ELR (cell line): ENCODE measurements at regions not wholly inside any gene's neighbourhood (a gene's known extent, or its start where the extent isn't known, plus 50 kb on each side); places are given as distances from the start of the nearest gene placed in this dataset.
"Not testable (repeated sequence)": the region's sequence is repeated elsewhere in the genome, so short reads cannot be mapped to it uniquely, and the experiment has no call there.

Experiments used
- DNase-seq: peaks from one replicate; pipeline ENCODE4 v3.0.0-alpha.2; 2015; ENCODE audit warnings: low read depth

DNA sequence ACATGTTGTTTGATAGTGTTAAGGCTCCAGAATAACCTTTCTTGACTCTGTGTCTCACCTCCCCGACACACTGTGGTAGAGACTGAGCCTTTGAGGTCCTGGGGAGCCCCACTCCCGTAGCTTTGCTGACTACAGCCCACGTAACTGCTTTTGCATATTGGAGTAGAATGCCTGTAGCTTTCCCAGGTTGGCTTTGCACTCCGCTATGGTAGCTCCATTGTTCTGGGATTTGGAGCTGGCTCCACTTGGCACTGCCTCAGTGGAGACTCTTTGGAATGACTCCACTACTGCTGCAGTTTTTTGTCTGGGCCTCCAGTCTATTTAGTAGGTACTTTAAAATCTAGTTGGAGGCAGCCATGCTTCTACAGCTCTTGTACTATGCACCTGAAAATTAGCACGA is 56.2 kb upstream of the ANXA1 start:
- no peak for DNase-seq

DNA sequence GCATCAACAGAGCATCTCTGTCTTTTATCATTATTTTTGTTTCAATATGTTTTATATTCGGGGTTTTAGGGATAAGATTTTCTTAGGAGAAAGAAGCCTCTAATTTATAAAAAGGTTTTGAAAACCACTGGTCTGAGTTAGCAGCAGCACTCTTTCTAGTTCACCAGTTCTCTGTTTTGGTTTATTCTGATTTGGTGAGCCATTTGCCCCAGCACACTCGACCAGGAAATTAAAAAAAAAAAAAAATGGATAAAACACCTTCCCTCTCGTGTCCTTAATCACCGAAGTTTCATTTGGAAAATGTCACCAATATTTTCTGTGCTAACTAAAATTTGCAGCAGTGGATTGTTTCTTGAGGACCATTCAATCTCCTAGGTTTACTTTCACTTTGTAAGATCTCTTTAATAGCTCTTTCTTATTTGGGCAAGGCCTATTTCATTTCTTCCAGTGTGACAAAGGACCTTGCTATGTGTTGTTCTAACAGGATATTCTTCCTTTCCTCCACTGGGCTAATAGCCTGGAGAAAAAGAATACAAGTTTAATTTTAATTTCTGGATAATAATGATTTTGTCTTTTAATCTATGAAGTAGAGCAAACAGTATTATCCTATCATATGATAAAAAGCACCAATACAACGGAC is 57.8 kb upstream of the ANXA1 start:
- peak; percentile 28 for DNase-seq

- no peak for DNase-seq
These were observed 58.5 kb upstream of the ANXA1 start for GRCh38 chr9:73093016-73093739.

DNA sequence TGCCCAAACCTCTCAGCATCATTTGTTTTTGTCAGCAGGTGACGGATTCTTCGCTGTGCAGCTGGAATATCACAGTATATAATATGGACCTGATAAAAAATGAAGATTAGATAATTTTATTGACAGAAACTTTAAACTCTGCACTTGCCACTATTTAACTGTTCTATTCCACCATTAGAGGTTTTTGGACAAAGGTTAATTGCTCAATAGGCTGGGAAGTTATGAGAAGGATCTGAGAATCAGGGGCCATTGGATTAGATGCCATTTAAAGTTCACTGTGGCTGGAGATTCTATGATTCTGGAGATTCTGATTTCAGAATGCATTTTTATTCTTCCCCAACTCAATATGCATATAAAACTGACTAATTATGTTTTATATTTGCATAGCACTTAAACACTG is 59.8 kb upstream of the ANXA1 start:
- DNase-seq, result no peak

GRCh38 chr9:73090214-73090613 is 61.5 kb upstream of the ANXA1 start:
- no peak for DNase-seq

DNA sequence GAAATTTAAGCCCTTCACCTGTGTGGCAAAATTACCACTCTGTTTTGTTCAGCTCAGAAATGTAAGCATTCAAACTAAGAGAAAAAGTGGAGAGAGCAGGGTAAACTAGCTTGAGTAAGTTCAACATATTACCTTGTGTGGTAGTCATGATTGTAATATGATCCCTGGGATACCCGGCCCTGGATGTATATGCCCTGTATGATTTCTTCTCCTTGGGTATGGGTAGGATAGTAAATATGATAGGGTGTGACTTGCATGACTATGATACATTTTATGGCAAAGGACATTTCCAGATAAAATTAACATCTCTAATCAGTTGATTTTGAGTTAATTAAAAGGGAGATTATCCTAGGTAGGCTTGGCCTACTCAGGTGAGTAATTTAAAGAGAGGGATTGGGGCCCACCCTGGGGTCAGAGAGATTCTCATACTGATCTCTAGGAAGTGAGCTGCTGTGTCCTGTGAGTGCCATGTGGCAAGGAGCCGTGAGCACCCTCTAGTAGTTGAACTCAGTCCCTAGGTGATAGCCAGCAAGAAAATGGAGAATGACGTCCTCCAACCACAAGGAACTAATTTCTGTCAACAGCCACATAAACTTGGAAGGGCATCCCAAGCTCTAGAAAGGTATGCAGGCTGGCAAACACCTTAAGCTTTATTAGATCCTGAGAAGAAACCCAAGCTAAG is 62.2 kb upstream of the ANXA1 start:
- DNase-seq, result no peak

DNA sequence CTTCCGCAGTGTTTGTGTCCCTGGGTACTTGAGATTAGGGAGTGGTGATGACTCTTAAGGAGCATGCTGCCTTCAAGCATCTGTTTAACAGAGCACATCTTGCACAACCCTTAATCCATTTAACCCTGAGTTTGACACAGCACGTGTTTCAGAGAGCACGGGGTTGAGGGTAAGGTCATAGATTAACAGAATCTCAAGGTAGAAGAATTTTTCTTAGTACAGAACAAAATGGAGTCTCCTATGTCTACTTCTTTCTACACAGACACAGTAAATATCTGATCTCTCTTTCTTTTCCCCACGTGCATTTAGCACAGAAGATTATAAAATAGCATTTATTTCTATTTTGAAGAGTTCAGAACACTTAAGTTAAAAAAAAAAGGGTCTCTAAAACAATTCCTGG is 63.8 kb upstream of the ANXA1 start:
- not testable (repeated sequence) for DNase-seq

- no peak for DNase-seq
These were observed 68.1 kb upstream of the ANXA1 start for GRCh38 chr9:73083519-73083918.

GRCh38 chr9:73081979-73082657 is 69.5 kb upstream of the ANXA1 start:
- peak; percentile 54 for DNase-seq

GRCh38 chr9:73080110-73080694 is 71.5 kb upstream of the ANXA1 start:
- no peak for DNase-seq

DNA sequence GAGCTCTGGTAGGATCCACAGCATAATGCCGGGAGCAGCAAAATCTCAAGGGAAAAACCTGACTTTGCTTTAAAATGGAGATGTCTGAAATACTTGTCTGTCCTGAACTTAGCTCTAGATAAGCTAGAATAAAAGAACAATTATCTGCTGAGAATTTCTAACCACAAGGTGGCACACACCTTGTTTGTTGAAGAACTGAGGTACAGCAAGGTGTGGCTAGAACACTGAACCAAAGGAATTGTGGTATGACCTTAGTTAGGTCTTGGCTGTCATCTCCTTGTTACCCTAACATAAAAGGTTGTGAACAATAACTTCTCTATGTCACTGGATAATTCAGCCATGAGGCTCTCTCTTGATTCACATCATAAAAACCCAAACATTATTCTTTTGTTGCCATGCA is 72.3 kb upstream of the ANXA1 start:
- peak; percentile 19 for DNase-seq

GRCh38 chr9:73077625-73078030 is 74.0 kb upstream of the ANXA1 start:
- DNase-seq, result no peak

DNA sequence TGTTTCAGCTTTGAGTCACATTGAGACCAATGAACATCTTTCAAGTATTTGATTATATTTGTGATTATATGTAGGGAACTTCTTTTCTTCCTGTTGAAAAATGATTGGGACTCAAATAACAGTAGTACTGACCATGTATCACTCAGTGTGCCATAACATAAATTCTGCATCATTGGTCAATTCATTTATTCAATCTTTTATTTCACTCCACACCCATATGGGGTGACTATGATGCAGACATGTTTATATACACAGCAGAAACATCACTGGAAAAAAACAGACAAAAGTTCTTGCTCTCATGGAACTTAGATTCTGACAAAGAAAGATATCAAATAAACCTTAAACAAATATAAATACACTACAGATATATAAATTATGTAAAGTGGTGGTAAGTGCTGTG is 74.7 kb upstream of the ANXA1 start:
- no peak for DNase-seq

GRCh38 chr9:73074176-73074708 is 77.4 kb upstream of the ANXA1 start:
- DNase-seq, result peak; percentile 7

- DNase-seq, result peak; percentile 13
These were observed 78.1 kb upstream of the ANXA1 start for GRCh38 chr9:73073337-73074175.

- DNase-seq, result no peak
These were observed 84.6 kb upstream of the ANXA1 start for GRCh38 chr9:73067074-73067473.

DNA sequence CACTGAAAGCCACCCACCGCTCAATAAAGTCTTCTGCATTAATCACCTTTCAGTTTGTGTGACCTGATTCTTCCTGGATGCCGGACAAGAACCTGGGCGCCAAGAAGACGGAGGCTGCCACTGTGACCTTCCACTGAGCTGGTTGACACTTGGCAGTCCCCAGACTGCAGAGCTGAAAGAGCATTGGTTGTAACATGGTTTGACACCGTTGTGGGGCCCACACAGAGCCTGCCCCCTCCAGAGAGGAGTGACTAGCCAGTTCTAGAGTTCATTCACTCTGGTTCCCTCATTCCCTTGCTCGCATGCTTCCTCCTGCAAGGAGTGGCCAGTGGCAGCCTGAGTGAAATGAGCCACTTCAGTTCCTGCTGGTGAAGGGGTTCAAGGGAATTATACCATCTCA is 86.2 kb upstream of the ANXA1 start:
- DNase-seq, result no peak

DNA sequence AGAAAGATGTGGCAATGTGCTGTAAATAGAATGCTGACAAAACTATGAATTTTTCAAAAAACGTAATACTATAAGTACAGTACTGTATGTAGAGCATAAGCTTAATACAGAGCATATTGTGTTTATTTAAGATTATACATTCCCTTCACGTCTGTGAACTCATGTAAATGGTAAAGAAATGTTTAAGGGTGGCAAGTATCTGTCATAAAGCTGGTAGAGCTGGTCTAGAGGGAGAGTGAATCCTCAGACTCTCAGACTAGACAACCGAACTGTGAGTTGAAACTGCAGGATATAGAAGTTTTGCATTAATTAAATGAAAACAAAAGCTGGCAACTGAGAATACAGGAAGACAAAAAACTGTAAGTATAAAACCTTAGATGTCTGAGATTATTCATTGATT is 87.3 kb upstream of the ANXA1 start:
- no peak for DNase-seq

GRCh38 chr9:73061146-73061545 is 90.5 kb upstream of the ANXA1 start:
- DNase-seq, result no peak

GRCh38 chr9:73059247-73059646 is 92.4 kb upstream of the ANXA1 start:
- no peak for DNase-seq

DNA sequence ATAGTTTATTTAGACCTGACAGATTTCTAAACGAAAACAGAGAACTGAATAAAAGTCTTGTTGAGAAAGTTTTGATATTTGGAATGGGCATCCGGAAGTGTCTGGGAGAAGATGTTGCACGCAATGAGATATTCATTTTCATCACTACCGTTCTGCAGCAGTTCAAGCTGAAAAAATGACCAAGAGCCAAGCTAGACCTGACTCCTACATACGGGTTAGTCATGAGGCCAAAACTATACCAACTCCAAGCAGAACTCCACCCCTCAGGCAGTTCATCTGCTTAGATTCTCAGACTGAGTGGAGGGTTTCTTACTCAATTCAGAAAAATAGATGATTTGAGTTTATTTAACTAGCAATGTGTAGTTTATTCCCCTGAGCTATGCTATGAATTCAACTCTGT is 95.4 kb upstream of the ANXA1 start:
- no peak for DNase-seq
